ENCODE measurements at regions not wholly inside any gene's neighbourhood (a gene's known extent, or its start where the extent isn't known, plus 50 kb on each side); places are given as distances from the start of the nearest gene placed in this dataset.

DNA sequence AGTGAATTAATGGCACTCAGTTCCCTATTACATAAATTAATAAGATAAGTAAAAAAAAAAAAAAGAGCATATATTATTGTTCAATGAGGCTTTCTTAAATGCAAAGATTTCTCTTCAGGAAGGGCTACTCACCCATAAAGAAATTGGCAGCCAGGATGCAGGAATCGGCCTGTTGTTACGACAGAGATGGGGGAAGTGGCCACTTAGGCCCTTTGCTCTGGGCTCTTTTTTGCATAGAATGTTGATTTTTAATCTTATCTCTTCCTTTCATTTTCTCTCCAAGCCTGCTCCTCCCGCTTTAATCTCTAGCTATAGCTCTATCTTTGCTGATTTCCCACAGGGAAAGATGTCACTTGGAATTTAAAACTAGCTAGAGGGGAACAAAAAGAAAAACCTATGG is 391.8 kb upstream of the CRIM1 start:
- no peak for FAIRE-seq
- no peaks in the 10 kb centered on the region for H3K9me3 ChIP-seq (replicated peaks; ENCODE audit: control insufficient read depth, insufficient read depth, low read length)
- no peaks in the 10 kb centered on the region for H3K4me1 ChIP-seq (ENCODE audit: control insufficient read depth, insufficient read depth, low read length)
- no peak for DNase-seq (ENCODE audit: low read depth, low spot score)
- ChIA-PET POLR2A (no interaction called here), SMC1A (ENCODE audit: uncharacterized antibody, unreplicated experiment) (interaction anchor here (0.5 to 1.0 kb wide), 2 partner anchors 13 to 79 kb away, joined by 3 to 4 read pairs; no protein-coding TSS in a partner anchor), CTCF (interaction anchor here (1.1 to 1.4 kb wide), 2 partner anchors 12 to 389 kb away, joined by 3 to 4 read pairs; no protein-coding TSS in a partner anchor), RAD21 (ENCODE audit: unreplicated experiment) (interaction anchor here (1.2 kb wide), 1 partner anchor 12 kb away, joined by 3 read pairs; no protein-coding TSS in a partner anchor)
- ATAC-seq, result no peak
- H3K9ac ChIP-seq (ENCODE audit: control insufficient read depth, insufficient read depth, low read length), result no peak overlapping the region
- H3K27me3 ChIP-seq (replicated peaks in 1 of 2; ENCODE audit: control insufficient read depth in 2 of 2, insufficient read depth in 2 of 2, low read length in 1 of 2), result no peaks in the 10 kb centered on the region
- H2AFZ ChIP-seq (ENCODE audit: control insufficient read depth, low read depth, low read length), result no peak overlapping the region
- no peak overlapping the region for H3K4me2 ChIP-seq (ENCODE audit: control insufficient read depth, insufficient read depth)
- intact Hi-C loops (cut with micrococcal nuclease; ENCODE audit: unreplicated experiment), result no loop called here
- no peak overlapping the region for H3K27ac ChIP-seq (ENCODE audit: control insufficient read depth, insufficient read depth)
- 54% methylated on average over 3 of the region's 3 CpGs for WGBS (ENCODE audit: insufficient coverage, insufficient replicate concordance, low lambda C conversion rate, missing lambda C conversion rate)
- no TSS peak for BruUV-seq (replicated peaks)
- no peaks in the 10 kb centered on the region for H4K20me1 ChIP-seq (ENCODE audit: control insufficient read depth, insufficient read depth)
- no peak overlapping the region for H3K4me3 ChIP-seq
- TF ChIP-seq STAT3 (IDR thresholded peaks at IDR 0.05; ENCODE audit: low read depth, low read length), result no peak
- no peak for TF ChIP-seq SMAD5 (IDR thresholded peaks at IDR 0.05; ENCODE audit: low read depth)
- TF ChIP-seq PKNOX1 (IDR thresholded peaks at IDR 0.05), result no peak
- no peak for TF ChIP-seq SUZ12 (IDR thresholded peaks at IDR 0.05; ENCODE audit: unreplicated experiment)
- no peak for TF ChIP-seq DPF2 (IDR thresholded peaks at IDR 0.05)
- TF ChIP-seq, protein P1, sequence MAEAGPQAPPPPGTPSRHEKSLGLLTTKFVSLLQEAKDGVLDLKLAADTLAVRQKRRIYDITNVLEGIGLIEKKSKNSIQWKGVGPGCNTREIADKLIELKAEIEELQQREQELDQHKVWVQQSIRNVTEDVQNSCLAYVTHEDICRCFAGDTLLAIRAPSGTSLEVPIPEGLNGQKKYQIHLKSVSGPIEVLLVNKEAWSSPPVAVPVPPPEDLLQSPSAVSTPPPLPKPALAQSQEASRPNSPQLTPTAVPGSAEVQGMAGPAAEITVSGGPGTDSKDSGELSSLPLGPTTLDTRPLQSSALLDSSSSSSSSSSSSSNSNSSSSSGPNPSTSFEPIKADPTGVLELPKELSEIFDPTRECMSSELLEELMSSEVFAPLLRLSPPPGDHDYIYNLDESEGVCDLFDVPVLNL (IDR thresholded peaks at IDR 0.05; ENCODE audit: low read depth, low read length), result no peak
- TF ChIP-seq ATF3 (IDR thresholded peaks at IDR 0.05; ENCODE audit: borderline replicate concordance, extremely low read depth, low read depth, low read length), result no peak
- TF ChIP-seq ZNF207 (IDR thresholded peaks at IDR 0.05; ENCODE audit: borderline replicate concordance), result no peak
- TF ChIP-seq, protein P2, sequence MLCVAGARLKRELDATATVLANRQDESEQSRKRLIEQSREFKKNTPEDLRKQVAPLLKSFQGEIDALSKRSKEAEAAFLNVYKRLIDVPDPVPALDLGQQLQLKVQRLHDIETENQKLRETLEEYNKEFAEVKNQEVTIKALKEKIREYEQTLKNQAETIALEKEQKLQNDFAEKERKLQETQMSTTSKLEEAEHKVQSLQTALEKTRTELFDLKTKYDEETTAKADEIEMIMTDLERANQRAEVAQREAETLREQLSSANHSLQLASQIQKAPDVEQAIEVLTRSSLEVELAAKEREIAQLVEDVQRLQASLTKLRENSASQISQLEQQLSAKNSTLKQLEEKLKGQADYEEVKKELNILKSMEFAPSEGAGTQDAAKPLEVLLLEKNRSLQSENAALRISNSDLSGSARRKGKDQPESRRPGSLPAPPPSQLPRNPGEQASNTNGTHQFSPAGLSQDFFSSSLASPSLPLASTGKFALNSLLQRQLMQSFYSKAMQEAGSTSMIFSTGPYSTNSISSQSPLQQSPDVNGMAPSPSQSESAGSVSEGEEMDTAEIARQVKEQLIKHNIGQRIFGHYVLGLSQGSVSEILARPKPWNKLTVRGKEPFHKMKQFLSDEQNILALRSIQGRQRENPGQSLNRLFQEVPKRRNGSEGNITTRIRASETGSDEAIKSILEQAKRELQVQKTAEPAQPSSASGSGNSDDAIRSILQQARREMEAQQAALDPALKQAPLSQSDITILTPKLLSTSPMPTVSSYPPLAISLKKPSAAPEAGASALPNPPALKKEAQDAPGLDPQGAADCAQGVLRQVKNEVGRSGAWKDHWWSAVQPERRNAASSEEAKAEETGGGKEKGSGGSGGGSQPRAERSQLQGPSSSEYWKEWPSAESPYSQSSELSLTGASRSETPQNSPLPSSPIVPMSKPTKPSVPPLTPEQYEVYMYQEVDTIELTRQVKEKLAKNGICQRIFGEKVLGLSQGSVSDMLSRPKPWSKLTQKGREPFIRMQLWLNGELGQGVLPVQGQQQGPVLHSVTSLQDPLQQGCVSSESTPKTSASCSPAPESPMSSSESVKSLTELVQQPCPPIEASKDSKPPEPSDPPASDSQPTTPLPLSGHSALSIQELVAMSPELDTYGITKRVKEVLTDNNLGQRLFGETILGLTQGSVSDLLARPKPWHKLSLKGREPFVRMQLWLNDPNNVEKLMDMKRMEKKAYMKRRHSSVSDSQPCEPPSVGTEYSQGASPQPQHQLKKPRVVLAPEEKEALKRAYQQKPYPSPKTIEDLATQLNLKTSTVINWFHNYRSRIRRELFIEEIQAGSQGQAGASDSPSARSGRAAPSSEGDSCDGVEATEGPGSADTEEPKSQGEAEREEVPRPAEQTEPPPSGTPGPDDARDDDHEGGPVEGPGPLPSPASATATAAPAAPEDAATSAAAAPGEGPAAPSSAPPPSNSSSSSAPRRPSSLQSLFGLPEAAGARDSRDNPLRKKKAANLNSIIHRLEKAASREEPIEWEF (IDR thresholded peaks at IDR 0.05; ENCODE audit: insufficient replicate concordance, low read depth, low read length), result no peak
- TF ChIP-seq PAX8 (IDR thresholded peaks at IDR 0.05), result no peak
- TF ChIP-seq EED (IDR thresholded peaks at IDR 0.05; ENCODE audit: low read depth), result no peak
- H3K79me2 ChIP-seq (ENCODE audit: control insufficient read depth, insufficient read depth, low read length), result no peaks in the 10 kb centered on the region
- in situ Hi-C loops (cut with MboI), result no loop called here
- no peaks in the 10 kb centered on the region for H3K36me3 ChIP-seq (ENCODE audit: control insufficient read depth in 2 of 2, insufficient read depth in 2 of 2, low read length in 1 of 2)

Data from GM12878 (cell line).